ENCODE measurements at regions not wholly inside any gene's neighbourhood (a gene's known extent, or its start where the extent isn't known, plus 50 kb on each side); places are given as distances from the start of the nearest gene placed in this dataset.

GRCh38 chrX:21056622-21057021, 317.6 kb upstream of the CNKSR2 start:
- DNase-seq (no peak), ATAC-seq (no peak)
- intact Hi-C loops (cut with DNase I, micrococcal nuclease), result no loop called here

DNA sequence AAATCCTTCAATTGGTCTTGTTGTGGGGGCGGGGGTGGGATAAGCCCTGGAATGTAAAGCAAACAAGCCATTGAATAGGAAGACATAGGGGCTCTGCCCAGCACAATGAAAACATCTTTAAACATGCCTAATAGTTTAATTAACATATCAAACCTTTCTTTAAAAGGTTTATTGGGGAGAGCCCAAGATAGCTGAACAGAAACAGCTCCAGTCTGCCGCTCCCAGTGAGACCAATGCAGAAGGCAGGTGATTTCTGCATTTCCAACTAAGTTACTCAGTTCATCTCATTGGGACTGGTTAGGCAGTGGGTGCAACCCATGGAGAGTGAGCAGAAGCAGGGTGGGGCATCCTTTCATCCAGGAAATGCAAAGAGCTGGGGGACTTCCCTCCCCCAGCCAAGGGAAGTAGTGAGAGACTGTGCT, 327.2 kb upstream of the CNKSR2 start:
- ATAC-seq, result no peak
- no peak for DNase-seq
- intact Hi-C loops (cut with DNase I, micrococcal nuclease), result no loop called here

DNA sequence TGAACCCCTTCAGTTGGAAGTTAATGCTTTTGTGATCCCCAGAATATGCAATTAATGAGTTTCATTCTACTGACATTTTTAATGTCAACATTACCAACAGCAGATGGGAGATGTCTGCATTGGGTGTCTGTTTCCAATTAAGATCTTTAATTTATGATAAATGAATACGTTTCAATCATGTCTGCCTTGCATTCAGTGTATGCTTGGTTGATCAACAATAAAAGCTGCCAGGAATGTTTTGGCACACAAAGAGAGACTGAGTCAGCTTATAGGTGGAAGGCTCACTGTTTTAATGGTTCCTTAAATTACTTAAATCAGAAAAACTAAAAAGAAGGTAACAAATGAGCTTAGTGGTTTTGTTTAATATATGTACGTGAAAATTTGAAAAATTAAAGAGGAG, 359.9 kb upstream of the CNKSR2 start:
- no peak for ATAC-seq

DNA sequence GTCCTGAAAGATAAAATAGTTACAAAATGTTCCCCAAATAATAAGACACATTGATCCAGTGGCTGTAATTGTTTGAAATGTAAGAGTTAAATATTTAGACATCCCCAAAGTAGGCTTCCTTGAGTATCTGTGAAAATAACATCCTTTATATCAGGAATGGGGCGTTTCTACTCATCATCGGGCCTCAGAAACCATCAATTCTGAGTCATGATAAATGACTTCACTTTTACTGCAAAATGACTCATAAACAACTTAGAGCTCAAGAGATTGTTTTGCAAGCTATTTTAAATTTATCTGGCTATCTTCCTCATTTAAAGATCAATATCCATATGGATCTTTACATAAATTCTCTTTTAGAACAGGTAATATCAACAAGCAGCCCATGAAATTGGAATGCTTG, 369.4 kb upstream of the CNKSR2 start:
- DNase-seq, result no peak
- no peak for ATAC-seq
- intact Hi-C loops (cut with DNase I, micrococcal nuclease), result no loop called here

More for the DNA sequence above, 359.9 kb upstream of the CNKSR2 start:
- intact Hi-C loops (cut with DNase I, micrococcal nuclease), result no loop called here
- no peak for DNase-seq

DNA sequence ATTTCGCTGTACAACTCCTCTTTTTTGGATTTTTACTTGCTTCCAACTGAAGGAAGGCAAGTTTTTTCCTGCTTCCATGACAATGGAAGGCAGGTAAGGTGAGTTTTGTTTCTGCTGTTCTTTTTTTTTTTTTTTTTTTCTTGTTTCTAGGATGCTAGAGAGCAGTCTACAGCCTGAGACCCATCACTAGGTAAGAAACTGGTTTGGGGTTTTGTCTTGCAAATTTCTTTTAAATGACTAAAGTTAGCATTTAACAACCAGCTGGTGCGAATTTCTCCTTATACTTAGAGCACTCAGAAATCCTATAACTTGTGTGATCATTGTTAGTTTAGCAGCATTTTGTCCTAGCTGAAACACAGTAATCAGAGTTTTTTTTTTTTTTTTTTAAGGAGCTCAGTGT, 378.4 kb upstream of the CNKSR2 start:
- intact Hi-C loops (cut with DNase I, micrococcal nuclease), result no loop called here
- ATAC-seq (no peak), DNase-seq (no peak)

GRCh38 chrX:20989361-20989760, 384.9 kb upstream of the CNKSR2 start:
- ATAC-seq (no peak), DNase-seq (no peak)
- intact Hi-C loops (cut with DNase I, micrococcal nuclease), result no loop called here

- DNase-seq (no peak), ATAC-seq (no peak)
- intact Hi-C loops (cut with DNase I, micrococcal nuclease), result no loop called here
Observed at GRCh38 chrX:20988804-20989203, 385.4 kb upstream of the CNKSR2 start.

DNA sequence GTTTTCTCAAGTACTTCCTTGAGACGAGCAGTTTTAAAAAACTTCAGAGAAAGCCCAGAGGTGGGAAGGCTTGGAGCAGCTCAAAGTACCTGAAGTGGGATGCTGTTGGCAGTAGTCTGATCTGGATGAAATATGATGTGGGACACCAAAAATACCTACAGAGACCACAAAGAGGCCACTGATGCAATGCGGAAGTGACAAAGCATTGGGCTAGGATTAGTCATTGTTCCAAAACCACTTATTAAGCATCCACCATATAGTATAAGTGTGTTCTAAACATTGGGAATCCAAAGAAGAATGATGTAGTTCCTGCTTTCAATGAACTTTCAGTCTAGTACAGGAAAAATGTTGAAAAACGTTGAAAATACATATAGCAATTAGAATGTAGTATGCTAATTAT, 386.1 kb upstream of the CNKSR2 start:
- intact Hi-C loops (cut with DNase I, micrococcal nuclease), result no loop called here
- DNase-seq, result no peak
- ATAC-seq, result no peak

- intact Hi-C loops (cut with DNase I, micrococcal nuclease), result no loop called here
- no peak for ATAC-seq
- no peak for DNase-seq
Observed at GRCh38 chrX:20980426-20980825, 393.8 kb upstream of the CNKSR2 start.

- no peak for DNase-seq
- ATAC-seq, result no peak
- intact Hi-C loops (cut with DNase I, micrococcal nuclease), result no loop called here
Observed at GRCh38 chrX:20974326-20974725, 399.9 kb upstream of the CNKSR2 start.

- DNase-seq (no peak), ATAC-seq (no peak)
- intact Hi-C loops (cut with DNase I, micrococcal nuclease), result no loop called here
Observed at GRCh38 chrX:20973038-20973437, 401.2 kb upstream of the CNKSR2 start.

DNA sequence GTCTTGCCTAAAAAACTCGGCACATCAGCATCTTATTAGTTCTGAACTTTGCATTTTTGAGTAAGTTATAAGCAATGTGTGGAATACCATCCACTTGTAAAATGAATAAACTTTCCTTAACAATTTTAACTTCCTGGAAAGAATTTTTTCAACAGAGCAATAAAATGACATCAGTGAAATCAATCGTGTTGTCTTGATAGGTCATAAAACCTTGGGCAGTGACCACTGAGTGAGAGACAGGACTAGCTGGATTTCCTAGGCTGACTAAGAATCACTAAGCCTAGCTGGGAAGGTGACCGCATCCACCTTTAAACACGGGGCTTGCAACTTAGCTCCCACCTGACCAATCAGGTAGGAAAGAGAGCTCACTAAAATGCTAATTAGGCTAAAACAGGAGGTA, 403.0 kb upstream of the CNKSR2 start:
- ATAC-seq (peak; percentile 90), DNase-seq (no peak)
- intact Hi-C loops (cut with DNase I, micrococcal nuclease), result no loop called here

DNA sequence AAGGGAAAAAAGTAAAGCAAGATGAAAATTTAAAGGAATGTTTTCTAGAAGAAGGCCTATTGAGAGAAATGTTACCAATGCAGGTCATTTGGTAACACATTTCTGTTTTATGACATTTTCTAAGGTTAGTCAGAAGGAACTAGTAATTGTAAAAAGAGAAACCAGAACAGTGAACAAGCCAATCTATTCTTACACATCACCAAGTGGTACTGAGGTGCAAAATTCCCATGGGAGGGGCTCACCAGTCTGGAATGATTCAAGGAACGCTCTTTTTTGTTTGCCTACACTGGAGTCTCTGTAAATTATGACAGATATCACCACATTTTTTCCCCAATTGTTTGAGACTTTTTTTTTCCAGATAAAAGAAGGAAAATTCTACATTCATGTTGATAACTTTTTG, 404.7 kb upstream of the CNKSR2 start:
- DNase-seq (no peak), ATAC-seq (peak; percentile 33)
- intact Hi-C loops (cut with DNase I, micrococcal nuclease), result no loop called here

DNA sequence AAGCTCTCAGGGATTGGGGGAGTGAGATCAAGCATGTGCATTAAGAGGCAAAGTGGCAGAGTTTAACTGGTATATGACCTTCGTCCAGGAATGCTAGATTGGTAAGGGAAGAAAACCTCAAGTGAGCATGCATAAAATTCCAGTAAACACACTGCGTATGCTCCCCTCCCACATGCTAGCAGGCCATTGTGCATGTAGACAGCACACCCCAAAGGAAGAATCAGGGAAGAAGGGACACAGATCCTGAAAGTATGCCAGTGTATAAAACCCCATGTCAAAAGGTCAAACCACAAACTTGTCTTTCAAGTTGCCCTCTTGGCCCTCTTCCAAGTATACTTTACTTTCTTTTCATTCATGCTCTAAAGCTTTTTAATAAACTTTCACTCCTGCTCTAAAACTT, 405.2 kb upstream of the CNKSR2 start:
- intact Hi-C loops (cut with DNase I, micrococcal nuclease), result no loop called here
- DNase-seq (no peak), ATAC-seq (peak; percentile 51)

DNA sequence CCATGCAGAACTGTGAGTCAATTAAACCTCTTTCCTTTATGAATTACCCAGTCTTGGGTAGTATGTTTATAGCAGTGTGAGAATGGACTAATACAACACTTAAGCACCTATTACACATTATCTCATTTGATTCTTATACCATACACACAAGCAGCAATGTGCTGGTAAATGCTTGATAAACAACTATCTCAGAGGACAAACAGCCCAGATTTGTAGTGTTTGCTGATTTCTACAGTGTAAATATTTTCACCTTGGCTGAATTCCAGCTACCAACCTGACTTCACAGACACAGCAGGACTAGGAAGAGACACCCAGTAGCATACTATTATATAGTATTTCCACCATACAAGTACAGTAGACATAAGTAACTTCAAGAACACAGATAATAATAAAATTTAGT, 406.5 kb upstream of the CNKSR2 start:
- intact Hi-C loops (cut with DNase I, micrococcal nuclease), result no loop called here
- ATAC-seq, result no peak

GRCh38 chrX:20965270-20966044, 408.8 kb upstream of the CNKSR2 start:
- intact Hi-C loops (cut with DNase I, micrococcal nuclease), result no loop called here
- no peak for DNase-seq
- no peak for ATAC-seq

More for the DNA sequence above, 406.5 kb upstream of the CNKSR2 start:
- DNase-seq, result no peak

DNA sequence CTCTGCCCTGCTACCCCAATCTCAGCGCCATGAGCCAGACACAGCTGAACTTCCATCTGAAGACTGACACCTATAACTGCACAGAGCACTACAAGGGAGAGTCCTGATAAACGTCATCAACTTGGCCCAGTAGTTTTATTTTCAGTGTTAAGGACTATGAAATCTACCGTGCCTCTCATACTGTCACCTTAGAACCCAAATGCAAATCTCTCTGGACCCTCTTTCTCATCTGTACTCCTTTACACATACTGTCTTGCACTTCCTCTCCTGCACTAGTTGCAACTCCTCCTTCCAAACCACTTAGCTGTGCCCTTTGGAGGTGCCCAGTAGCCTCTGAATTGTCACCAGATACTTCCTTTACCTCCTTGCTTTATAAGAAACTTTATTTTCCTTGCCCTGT, 420.2 kb upstream of the CNKSR2 start:
- DNase-seq (no peak), ATAC-seq (no peak)
- intact Hi-C loops (cut with DNase I, micrococcal nuclease), result no loop called here

DNA sequence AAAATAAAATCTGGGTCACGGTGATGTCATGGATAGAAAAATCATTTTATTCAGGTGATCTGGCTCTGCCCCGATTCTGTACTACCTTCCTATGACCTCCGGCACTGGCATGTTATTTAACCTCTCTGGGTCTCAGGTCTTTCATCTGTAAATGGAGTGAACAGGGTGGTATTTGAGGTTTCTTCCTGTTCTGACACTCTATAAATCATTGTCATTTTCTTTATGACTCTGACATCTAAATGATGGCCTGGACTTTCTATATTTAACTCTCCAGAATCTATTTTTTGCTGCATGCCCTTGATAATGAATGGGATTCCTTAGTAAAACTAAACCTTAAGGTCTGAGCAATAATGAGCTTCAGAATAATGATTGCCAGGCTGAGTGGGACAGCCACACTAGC, 422.0 kb upstream of the CNKSR2 start:
- intact Hi-C loops (cut with DNase I, micrococcal nuclease), result no loop called here
- DNase-seq (no peak), ATAC-seq (no peak)

DNA sequence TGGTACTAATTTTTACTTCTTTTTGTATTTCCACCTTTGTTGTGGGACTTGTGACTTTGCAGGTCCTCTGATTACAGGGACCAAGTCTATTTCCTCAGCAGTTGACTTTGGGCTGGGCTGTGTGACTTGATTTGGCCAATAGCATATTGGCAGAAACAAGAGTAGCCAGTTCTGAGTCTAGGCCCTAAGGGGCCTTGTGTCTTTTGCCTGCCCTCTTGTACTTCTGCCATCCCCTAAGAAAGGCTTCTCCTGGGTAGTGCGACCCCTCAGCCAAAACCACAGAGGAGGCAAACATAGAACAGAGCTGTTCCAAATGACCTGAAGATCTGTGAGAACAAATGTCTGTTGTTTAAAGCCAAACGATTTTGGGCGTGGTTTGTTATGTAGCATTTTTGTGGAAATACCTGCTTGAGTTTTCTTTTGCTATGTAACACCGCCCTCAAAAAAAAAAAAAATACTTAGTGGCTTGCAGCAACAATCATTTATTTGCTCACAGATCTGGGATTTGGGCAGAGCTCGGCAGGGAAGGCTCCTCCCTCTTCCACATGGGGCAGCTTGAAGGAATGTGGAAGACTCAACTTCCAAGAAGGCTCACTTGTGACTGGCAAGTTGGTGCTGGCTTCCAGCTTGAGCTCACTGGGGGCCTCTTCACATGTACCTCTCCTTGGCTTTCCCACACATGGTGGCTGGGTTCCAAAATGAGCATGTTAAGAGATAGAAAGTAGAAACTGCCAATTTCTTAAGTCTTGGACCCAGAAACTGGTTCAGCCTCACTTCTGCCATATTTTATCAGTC, 423.0 kb upstream of the CNKSR2 start:
- DNase-seq (no peak), ATAC-seq (no peak)
- intact Hi-C loops (cut with DNase I, micrococcal nuclease), result no loop called here

GRCh38 chrX:20947411-20947912, 426.8 kb upstream of the CNKSR2 start:
- intact Hi-C loops (cut with DNase I, micrococcal nuclease), result no loop called here
- ATAC-seq, result no peak
- DNase-seq, result no peak
